ENCODE measurements at regions not wholly inside any gene's neighbourhood (a gene's known extent, or its start where the extent isn't known, plus 50 kb on each side); places are given as distances from the start of the nearest gene placed in this dataset.

DNA sequence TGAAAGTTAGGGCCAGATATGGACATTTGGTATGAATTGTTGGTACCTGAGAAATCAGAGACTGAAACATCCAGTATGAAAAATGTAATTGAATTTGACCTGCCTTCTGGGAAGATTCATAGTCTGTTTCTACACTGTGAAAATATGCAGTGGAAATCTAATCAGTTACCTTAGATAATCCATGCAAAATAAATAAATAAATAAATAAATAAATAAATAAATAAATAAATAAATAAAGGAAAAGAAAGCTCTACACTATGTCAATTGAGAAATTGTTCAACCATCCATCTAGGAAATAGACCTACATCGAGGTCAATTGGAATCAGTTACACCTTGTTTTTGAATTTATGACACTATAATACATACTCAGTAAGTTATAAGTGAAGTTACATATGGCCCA, 252.3 kb downstream of the VGLL3 start:
- TF ChIP-seq CTCF (IDR thresholded peaks at IDR 0.05; ENCODE audit: low read depth, low read length) = no peak
- H3K4me3 ChIP-seq (ENCODE audit: low read depth, low read length) = no peak overlapping the region
- CTCF ChIA-PET = interaction anchor here (0.7 to 1.8 kb wide), 2 partner anchors 17 to 429 kb away, joined by 3 to 4 read pairs; no protein-coding TSS in a partner anchor
- no peaks in the 10 kb centered on the region for H3K27me3 ChIP-seq (ENCODE audit: control insufficient read depth, insufficient read depth, low read length)
- H3K27ac ChIP-seq (ENCODE audit: low read depth, low read length) = no peak overlapping the region
- H3K9me3 ChIP-seq (ENCODE audit: control insufficient read depth, insufficient read depth, low read length) = no peaks in the 10 kb centered on the region
- POLR2A ChIA-PET = no interaction called here
- DNase-seq (ENCODE audit: low read depth, low spot score) = no peak

GRCh38 chr3:86737517-86737916, 253.4 kb downstream of the VGLL3 start:
- POLR2A ChIA-PET = no interaction called here
- H3K9me3 ChIP-seq (ENCODE audit: control insufficient read depth, insufficient read depth, low read length) = no peaks in the 10 kb centered on the region; the same call in 1 of the 2 replicates
- no peaks in the 10 kb centered on the region for H3K27me3 ChIP-seq (ENCODE audit: control insufficient read depth, insufficient read depth, low read length)
- CTCF ChIA-PET = interaction anchor here (1.8 kb wide), 1 partner anchor 430 kb away, joined by 4 read pairs; no protein-coding TSS in a partner anchor
- DNase-seq (ENCODE audit: low read depth, low spot score) = no peak
- TF ChIP-seq CTCF (IDR thresholded peaks at IDR 0.05; ENCODE audit: low read depth, low read length) = no peak
- H3K27ac ChIP-seq (ENCODE audit: low read depth, low read length) = no peak overlapping the region
- H3K4me3 ChIP-seq (ENCODE audit: low read depth, low read length) = no peak overlapping the region

- Histone ChIP-seq H3K9me3 (ENCODE audit: control insufficient read depth, insufficient read depth, low read length) (peaks cover 5% of the 10 kb centered on the region; the same call in 1 of the 2 replicates), H3K4me3 (ENCODE audit: low read depth, low read length) (no peak overlapping the region), H3K27me3 (ENCODE audit: control insufficient read depth, insufficient read depth, low read length) (no peaks in the 10 kb centered on the region), H3K27ac (ENCODE audit: low read depth, low read length) (no peak overlapping the region)
- ChIA-PET CTCF (no interaction called here), POLR2A (no interaction called here)
- DNase-seq (ENCODE audit: low read depth, low spot score) = no peak
- TF ChIP-seq CTCF (IDR thresholded peaks at IDR 0.05; ENCODE audit: low read depth, low read length) = no peak
These were observed 257.7 kb downstream of the VGLL3 start for GRCh38 chr3:86733257-86733656.

DNA sequence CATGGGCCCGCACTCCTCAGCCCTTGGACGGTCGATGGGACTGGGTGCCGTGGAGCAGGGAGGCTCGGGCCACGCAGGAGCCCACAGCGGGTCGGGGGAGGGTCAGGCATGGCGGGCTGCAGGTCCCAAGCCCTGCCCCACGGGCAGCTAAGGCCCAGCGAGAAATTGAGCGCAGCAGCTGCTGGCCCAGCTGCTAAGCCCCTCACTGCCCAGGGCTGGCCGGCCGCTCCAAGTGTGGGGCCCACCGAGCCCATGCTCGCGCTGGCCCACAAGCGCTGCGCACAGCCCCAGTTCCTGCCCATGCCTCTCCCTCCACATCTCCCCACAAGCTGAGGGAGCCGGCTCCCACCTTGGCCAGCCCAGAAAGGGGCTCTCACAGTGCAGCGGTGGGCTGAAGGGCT, 259.4 kb downstream of the VGLL3 start:
- Histone ChIP-seq H3K4me3 (ENCODE audit: low read depth, low read length) (no peak overlapping the region), H3K27ac (ENCODE audit: low read depth, low read length) (no peak overlapping the region), H3K27me3 (ENCODE audit: control insufficient read depth, insufficient read depth, low read length) (no peaks in the 10 kb centered on the region), H3K9me3 (ENCODE audit: control insufficient read depth, insufficient read depth, low read length) (peaks cover 5% of the 10 kb centered on the region; the same call in 1 of the 2 replicates)
- CTCF ChIA-PET = no interaction called here
- no peak for TF ChIP-seq CTCF (IDR thresholded peaks at IDR 0.05; ENCODE audit: low read depth, low read length)
- DNase-seq (ENCODE audit: low read depth, low spot score) = no peak
- POLR2A ChIA-PET = no interaction called here

DNA sequence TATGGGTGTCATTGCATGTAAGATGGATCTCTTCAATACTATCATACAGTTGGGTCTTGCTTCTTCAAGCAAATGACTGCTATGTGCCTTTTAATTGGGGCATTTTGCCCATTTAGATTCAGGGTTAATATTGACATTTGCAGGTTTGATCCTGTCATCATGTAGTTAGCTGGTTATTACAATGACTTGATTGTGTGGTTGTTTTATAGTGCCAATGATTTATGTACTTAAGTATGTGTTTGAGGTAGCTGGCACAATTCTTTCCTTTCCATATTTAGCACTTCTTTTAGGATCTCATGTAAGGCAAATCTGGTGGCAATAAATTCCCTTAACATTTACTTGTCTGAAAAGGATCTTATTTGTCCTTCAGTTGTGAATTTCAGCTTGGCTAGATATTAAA, 267.5 kb downstream of the VGLL3 start:
- POLR2A ChIA-PET = no interaction called here

More for the DNA sequence above, 267.5 kb downstream of the VGLL3 start:
- Histone ChIP-seq H3K4me3 (ENCODE audit: low read depth, low read length) (no peak overlapping the region), H3K27me3 (ENCODE audit: control insufficient read depth, insufficient read depth, low read length) (no peaks in the 10 kb centered on the region), H3K9me3 (ENCODE audit: control insufficient read depth, insufficient read depth, low read length) (no peaks in the 10 kb centered on the region), H3K27ac (ENCODE audit: low read depth, low read length) (no peak overlapping the region)
- CTCF ChIA-PET = no interaction called here
- DNase-seq (ENCODE audit: low read depth, low spot score) = no peak
- TF ChIP-seq CTCF (IDR thresholded peaks at IDR 0.05; ENCODE audit: low read depth, low read length) = no peak

All from AG04450 (cell line).